ENCODE measurements at regions not wholly inside any gene's neighbourhood (a gene's known extent, or its start where the extent isn't known, plus 50 kb on each side); places are given as distances from the start of the nearest gene placed in this dataset.

- TF ChIP-seq POLR2A (IDR thresholded peaks at IDR 0.05): no peak
- no peak for TF ChIP-seq CTCF (IDR thresholded peaks at IDR 0.05)
Measured at GRCh38 chr5:175107028-175107588, 336.9 kb downstream of the DRD1 start.

All from right lobe of liver (tissue), 4 donors.